ENCODE measurements at regions not wholly inside any gene's neighbourhood (a gene's known extent, or its start where the extent isn't known, plus 50 kb on each side); places are given as distances from the start of the nearest gene placed in this dataset.

DNA sequence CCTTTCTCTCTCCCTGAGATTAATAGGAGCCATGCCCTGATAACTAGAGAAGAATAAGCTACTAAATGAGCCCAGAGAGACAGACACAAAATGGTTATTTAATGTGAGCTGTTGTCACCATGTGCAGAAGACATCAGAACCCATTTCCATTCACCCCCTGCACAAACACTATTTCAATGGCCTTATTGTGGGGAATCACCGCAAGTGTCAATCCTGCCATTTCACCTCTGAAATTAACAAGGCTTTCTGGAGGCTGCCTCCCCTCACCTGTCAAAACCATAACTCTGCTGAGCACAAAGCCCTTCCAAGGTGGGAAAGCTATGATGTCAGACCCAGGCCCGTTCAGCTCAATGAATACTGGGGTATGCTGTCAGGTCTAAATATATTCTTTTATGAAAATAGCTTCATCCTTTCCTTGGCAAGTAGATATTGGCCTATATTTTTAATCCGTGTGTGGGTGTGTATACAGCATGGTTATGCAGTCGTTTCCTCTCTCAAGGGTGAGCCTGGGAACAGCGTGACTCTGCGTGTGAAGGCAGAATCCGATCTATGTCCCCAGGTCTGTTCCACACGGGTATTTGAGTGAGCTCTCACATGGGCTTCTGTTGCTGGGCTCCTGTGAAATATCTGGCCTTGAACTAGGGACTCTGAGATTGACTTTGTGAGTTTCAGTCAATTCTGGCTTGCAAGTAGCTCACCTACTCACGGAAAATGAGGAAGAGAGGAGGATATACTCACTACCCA lies 266.3 kb downstream of the FBXW7 start:
- no peak for DNase-seq

GRCh38 chr4:152267811-152268210 lies 268.1 kb downstream of the FBXW7 start:
- no peak for DNase-seq

GRCh38 chr4:152266831-152267480 lies 268.9 kb downstream of the FBXW7 start:
- DNase-seq: no peak

GRCh38 chr4:152265149-152265621 lies 270.7 kb downstream of the FBXW7 start:
- no peak for DNase-seq

DNA sequence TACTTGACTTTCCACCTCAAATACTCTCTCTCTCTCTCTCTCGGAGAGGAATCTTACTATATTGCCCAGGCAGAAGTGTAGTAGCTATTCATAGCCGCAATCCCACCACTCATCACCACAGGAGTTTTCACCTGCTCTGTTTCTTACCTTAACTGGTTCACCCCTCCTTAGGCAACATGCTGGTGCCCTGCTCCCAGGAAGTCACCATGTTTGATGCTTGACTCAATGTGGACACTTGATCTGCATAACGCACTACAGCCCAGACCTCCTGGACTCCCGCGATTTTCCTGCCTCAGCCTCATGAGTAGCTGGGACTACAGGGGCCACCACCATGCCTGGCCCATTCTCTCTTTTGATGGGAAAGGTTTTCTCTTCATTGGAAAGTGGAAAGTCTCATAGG lies 271.8 kb downstream of the FBXW7 start:
- DNase-seq: no peak

DNA sequence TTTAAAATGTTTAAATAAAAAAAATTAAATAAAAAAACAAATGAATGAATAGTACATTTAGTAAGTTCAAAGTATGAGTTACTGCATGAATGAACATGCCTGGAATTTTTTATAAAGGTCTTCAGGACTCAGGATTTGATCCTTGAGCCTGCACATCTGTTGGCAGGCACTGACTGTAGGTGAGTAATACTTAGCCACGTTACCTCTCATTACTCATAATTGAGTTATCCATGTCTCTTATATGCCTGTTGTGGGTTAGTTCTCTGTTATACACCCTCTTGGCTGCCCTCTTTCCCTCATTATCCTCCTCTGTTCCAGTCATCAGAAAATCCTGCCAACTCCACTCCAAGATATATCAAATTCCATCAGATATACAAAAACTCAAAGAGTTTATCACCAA lies 276.0 kb downstream of the FBXW7 start:
- no peak for DNase-seq

DNA sequence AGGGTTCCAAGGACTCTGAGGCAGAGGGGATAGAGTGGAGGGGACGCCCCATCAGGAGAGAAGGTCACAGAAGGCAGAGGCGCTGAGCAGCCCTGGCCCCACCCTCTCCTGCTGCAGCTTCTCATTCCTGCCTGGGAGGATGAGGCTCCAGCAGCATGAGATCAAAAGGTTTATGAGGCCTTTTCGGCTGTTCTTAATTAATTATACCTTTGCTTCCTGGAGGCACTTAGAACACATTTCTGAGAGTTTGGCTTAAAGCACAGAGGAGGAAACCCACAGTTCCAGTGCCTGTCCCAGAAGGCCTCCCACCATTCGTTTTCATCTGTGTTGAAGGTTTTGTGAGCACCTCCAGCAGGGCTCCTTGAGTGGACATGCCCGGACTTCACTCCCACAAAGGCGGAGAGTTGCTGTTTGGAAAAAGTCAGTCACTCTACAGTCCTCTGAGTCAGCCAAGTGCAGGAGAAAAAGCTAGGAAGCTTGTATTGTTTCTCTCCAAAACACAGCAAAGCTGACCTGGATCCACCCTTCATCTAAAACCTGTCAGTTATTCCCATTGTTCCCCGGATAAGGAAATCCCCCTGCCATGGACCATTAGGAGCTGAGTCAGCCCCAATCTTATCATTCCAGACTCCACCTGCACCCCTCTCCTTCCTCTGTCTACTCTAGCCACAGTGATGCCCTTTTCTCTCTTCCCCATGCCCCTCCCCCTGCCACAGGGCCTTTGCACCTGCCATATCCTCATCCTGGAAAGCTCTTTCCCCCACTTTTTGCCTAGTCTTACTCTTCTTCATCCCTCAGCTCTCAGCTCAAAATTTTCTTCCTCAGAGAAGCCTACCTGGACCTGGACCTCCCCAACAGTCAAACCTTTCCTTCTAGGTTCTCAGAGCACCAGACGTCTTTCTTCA lies 276.8 kb downstream of the FBXW7 start:
- DNase-seq: no peak

DNA sequence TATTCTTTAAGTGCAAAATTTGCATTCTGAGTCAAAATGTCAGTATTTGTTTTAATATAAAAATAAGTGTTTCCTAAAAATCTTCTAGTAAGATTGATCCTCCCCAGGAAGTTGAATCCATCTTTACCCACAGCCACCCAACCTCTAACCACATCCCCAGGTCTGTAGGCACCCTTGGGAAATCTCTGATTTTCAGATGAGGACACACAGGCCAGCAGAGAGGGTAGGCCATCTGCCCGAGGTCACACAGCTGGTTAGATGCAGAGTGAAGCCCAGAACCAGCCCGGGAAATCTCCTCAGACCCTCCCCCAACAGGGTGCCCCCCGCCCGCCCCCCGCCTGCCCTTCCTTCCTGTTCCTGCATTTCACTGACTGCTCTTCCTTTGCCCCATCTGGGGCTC lies 277.5 kb downstream of the FBXW7 start:
- DNase-seq: no peak

DNA sequence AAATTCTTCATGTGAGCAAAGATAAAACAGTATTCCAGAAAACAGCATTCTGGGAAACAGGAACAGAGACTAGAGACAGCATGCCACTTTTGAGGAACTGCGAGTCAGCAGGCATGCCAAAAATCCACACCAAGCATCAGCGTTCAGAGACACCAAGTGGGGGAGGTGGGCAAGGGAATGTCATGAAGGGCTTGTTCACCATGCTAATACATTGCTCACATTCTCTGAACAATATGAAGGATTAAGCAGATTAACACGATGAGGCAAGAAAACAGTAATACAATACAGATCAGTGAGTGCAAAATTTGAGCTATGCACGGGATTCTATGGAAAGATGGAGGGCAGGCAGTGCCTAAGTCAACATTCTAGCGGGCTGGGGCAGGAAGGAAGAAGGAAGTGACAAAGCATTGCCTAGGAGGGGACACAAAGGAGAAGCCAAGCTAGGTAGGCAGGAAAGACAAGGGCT lies 278.3 kb downstream of the FBXW7 start:
- DNase-seq: no peak

- DNase-seq: no peak
Measured at GRCh38 chr4:152256996-152257395, 278.9 kb downstream of the FBXW7 start.

DNA sequence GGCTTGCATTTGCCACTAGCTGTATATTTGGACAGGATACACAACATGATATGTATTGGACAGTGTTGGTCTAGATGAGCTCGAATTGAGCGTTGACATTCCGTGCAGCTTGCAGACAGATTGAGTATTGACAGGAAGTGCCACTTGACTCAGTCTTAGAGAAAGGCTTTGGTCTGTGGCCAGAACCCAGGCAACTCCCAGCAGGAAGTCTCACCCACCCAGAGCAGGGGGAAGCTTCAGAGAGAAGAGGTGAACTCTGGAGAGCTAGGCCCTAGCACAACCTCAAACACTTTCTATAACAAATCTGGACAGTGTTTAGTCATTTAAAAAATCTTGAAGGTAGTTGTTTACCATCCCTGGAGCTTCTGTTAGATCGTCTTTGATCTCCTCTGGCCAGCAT lies 280.5 kb downstream of the FBXW7 start:
- peak; percentile 65 for DNase-seq

- no peak for DNase-seq
Measured at GRCh38 chr4:152248347-152248746, 287.5 kb downstream of the FBXW7 start.

DNA sequence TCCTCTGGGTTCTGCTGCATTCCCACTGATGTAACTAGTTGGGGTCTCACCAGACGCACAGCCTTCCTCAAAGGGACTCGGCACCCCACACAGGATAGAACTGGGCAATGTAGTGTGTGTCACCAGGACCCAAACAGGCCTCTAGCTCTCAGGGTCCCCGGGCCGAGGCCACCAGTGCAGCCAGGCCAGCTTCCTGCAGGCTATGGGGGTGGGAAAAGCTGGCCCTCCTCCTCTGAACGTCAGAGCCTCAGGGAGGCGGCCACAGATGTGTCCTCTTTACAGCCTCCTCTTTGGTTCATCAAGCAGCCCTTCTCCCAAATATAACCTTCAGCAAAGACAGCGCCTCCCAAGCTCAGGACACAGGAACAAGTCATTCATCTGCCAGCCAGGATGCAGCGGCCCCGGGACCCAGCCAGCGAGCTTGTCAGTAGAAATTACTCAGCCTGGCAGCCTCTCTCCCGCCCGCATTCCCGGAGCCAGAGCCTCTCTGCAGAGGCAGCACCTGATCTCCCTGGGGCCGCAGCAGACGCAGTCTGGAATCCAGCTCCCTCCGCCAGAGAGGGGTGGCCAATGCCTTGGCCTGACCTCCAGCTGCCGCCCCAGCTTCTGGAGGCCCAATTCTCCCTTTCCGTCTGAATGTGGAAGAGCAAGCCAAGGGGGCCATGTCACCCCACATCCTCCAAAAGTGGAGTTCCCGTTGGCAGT lies 288.5 kb downstream of the FBXW7 start:
- DNase-seq: no peak

DNA sequence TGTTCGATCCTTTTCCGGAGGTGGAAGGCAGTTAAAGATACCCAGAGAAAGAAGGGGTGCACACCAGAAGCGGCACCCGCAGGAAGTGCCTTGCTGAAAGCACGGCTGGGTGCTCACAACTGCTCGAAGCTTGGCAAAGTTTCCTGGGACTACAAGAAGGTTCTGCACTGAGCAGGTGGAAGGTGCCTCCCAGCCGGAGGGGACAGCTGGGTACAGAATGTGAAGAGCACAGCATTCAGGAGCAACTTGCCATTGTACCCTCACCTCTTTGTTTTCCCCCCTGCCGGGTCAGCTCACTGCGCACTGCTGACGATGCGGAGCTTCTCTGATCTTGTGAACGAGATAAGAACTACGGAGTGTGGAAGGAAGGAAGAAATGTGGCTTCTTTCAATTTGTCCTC lies 289.2 kb downstream of the FBXW7 start:
- DNase-seq: no peak

- DNase-seq: no peak
Measured at GRCh38 chr4:152245680-152246079, 290.2 kb downstream of the FBXW7 start.

DNA sequence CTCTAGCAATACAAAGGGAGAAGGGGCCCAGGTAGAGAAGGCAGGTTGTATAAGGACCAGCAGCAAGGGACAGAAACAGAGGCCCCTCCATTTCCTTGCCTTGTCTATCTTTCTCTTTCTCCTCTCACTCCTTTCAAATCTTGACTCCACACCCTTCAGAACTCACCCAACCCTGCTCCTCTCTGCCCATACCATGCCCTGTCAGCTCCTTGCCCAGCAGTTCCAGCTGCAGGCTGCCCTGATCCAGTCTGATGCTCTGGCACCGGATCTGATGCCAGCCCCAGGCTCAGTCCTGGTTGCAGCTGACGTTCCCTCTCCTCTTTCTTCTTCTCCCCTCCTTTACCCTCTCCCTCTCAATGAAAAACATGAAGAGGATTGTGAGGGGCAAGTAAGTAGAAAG lies 291.2 kb downstream of the FBXW7 start:
- no peak for DNase-seq

- DNase-seq: no peak
Measured at GRCh38 chr4:152243896-152244595, 291.8 kb downstream of the FBXW7 start.

- no peak for DNase-seq
Measured at GRCh38 chr4:152243206-152243605, 292.7 kb downstream of the FBXW7 start.

- no peak for DNase-seq
Measured at GRCh38 chr4:152240232-152240631, 295.7 kb downstream of the FBXW7 start.

- no peak for DNase-seq
Measured at GRCh38 chr4:152239216-152239615, 296.7 kb downstream of the FBXW7 start.

- no peak for DNase-seq
Measured at GRCh38 chr4:152236519-152237056, 299.3 kb downstream of the FBXW7 start.

- DNase-seq: no peak
Measured at GRCh38 chr4:152235718-152236117, 300.2 kb downstream of the FBXW7 start.

Data from activated CD8-positive, alpha-beta memory T cell treated with anti-CD3 and anti-CD28 coated beads, Interleukin-2, amount 50 U/mL, for 48 hours (primary cell).